Suprapubic skin (tissue), 4 donors: ENCODE measurements at regions not wholly inside any gene's neighbourhood (a gene's known extent, or its start where the extent isn't known, plus 50 kb on each side); places are given as distances from the start of the nearest gene placed in this dataset.

ENCODE experiments used
- DNase-seq, 2 donors: peaks; one replicate each; pipeline ENCODE4 v3.0.0-alpha.2; 2019; ENCODE audit warnings: low spot score in 2 of 2
- H3K27ac ChIP-seq: fragments of 200-600 bp; sonication (generic); one replicate; pipeline ENCODE4 v1.5.1; 2019
- H3K27me3 ChIP-seq: fragments of 200-600 bp; sonication (generic); one replicate; pipeline ENCODE4 v1.5.1; 2019
- H3K36me3 ChIP-seq: fragments of 200-600 bp; sonication (generic); one replicate; pipeline ENCODE4 v1.5.1; 2019
- H3K4me1 ChIP-seq: fragments of 200-600 bp; sonication (generic); one replicate; pipeline ENCODE4 v1.5.1; 2019
- H3K4me3 ChIP-seq: fragments of 200-600 bp; sonication (generic); one replicate; pipeline ENCODE4 v1.5.1; 2019; ENCODE audit warnings: mild to moderate bottlenecking
- H3K9me3 ChIP-seq: fragments of 200-600 bp; sonication (generic); one replicate; pipeline ENCODE4 v1.5.1; 2019
- EP300 ChIP-seq: sonication (generic); formaldehyde crosslinking; IDR thresholded peaks from one replicate; pipeline ENCODE4 v1.6.1; 2017; ENCODE audit warnings: antibody characterized with exemption
- POLR2A ChIP-seq, 2 donors: fragments of 450-650 bp; IDR thresholded peaks; one replicate each; pipeline ENCODE4 v1.6.1; 2017; ENCODE audit warnings: antibody characterized with exemption in 2 of 2, mild to moderate bottlenecking in 2 of 2, moderate library complexity in 2 of 2
- POLR2AphosphoS5 ChIP-seq, 3 donors: sonication (generic); formaldehyde crosslinking; IDR thresholded peaks; one replicate each; pipeline ENCODE4 v1.6.1; 2017; ENCODE audit warnings: antibody characterized with exemption in 3 of 3
- WGBS: methylation state at CpG from one replicate; pipeline ENCODE4 v1.1.5; 2018; 5-methylcytosine and 5-hydroxymethylcytosine counted together
- TF ChIP-seq, protein P1 (sequence below), 2 donors: fragments of 200-600 bp in 1 of 2; fragments of 450-650 bp in 1 of 2; sonication (generic) in 1 of 2; IDR thresholded peaks; one replicate each; pipeline ENCODE4 v1.5.1; 2016 to 2019; ENCODE audit warnings: antibody characterized with exemption in 2 of 2, mild to moderate bottlenecking in 1 of 2, moderate library complexity in 1 of 2

GRCh38 chr2:107354175-107354574 lies 468.2 kb upstream of the ST6GAL2 start:
- no peaks in the 10 kb centered on the region for H3K4me1 ChIP-seq
- H3K9me3 ChIP-seq = no peaks in the 10 kb centered on the region
- DNase-seq = no peak
- no peaks in the 10 kb centered on the region for H3K27me3 ChIP-seq
- 79% methylated on average over 3 of the region's 3 CpGs for WGBS
- H3K36me3 ChIP-seq = no peaks in the 10 kb centered on the region
- H3K4me3 ChIP-seq = no peak overlapping the region
- H3K27ac ChIP-seq = no peak overlapping the region
- TF ChIP-seq EP300 (no peak), POLR2A (IDR thresholded peaks at IDR 0.05) (no peak), POLR2AphosphoS5 (IDR thresholded peaks at IDR 0.05) (no peak)
- TF ChIP-seq, protein P1, sequence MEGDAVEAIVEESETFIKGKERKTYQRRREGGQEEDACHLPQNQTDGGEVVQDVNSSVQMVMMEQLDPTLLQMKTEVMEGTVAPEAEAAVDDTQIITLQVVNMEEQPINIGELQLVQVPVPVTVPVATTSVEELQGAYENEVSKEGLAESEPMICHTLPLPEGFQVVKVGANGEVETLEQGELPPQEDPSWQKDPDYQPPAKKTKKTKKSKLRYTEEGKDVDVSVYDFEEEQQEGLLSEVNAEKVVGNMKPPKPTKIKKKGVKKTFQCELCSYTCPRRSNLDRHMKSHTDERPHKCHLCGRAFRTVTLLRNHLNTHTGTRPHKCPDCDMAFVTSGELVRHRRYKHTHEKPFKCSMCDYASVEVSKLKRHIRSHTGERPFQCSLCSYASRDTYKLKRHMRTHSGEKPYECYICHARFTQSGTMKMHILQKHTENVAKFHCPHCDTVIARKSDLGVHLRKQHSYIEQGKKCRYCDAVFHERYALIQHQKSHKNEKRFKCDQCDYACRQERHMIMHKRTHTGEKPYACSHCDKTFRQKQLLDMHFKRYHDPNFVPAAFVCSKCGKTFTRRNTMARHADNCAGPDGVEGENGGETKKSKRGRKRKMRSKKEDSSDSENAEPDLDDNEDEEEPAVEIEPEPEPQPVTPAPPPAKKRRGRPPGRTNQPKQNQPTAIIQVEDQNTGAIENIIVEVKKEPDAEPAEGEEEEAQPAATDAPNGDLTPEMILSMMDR (IDR thresholded peaks at IDR 0.05) = no peak

DNA sequence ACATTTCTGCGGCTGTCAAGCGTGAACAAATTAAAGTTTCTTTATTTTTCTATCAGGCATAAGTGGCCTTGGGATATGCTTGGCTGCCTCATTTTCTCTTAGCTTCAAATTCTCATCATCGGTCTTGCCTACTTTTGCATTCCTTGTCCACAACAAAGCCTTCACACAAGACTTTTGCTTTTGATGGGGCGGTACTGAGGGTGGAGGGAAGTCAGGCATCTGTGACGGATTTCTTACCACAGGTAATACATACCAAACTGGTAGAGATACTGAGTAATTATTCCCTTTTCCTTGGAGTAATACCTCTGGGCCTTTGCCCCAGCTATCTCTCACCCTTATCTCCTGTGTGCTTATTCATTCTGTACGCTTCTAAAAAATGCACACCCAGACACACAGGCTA lies 468.3 kb upstream of the RGPD4 start:
- Histone ChIP-seq H3K4me3 (no peak overlapping the region), H3K9me3 (no peaks in the 10 kb centered on the region), H3K4me1 (no peaks in the 10 kb centered on the region), H3K27ac (no peak overlapping the region), H3K27me3 (no peaks in the 10 kb centered on the region), H3K36me3 (no peaks in the 10 kb centered on the region)
- 75% methylated on average over 6 of the region's 6 CpGs for WGBS
- TF ChIP-seq POLR2A (IDR thresholded peaks at IDR 0.05) (no peak), EP300 (no peak), POLR2AphosphoS5 (IDR thresholded peaks at IDR 0.05) (no peak)
- TF ChIP-seq, protein P1 (IDR thresholded peaks at IDR 0.05) = no peak
- DNase-seq = no peak

DNA sequence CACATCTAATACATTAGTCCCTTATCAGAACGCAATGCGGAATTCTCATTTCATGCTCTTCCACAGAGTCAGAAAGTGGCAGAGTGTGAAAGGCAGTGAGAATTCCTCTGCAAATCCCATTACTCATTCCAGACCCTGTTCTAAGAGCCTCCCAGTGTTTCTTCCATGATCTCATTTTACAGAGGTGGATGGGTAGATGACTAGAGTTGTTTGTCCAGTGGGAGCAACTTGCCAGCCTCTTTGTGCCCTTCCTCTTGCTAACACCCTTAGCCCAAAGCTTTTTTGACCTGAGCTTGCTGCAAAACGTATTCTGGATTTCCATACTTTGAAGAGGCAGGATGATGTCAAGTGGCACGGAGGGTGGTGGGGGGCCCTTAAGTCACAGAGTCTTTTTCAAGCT lies 467.7 kb upstream of the RGPD4 start:
- no peak for TF ChIP-seq EP300
- no peak for TF ChIP-seq POLR2A (IDR thresholded peaks at IDR 0.05)
- TF ChIP-seq POLR2AphosphoS5 (IDR thresholded peaks at IDR 0.05) = no peak
- TF ChIP-seq, protein P1 (IDR thresholded peaks at IDR 0.05) = no peak
- H3K27me3 ChIP-seq = no peaks in the 10 kb centered on the region
- no peaks in the 10 kb centered on the region for H3K9me3 ChIP-seq
- 87% methylated on average over 4 of the region's 4 CpGs for WGBS
- DNase-seq = no peak
- no peak overlapping the region for H3K4me3 ChIP-seq
- no peak overlapping the region for H3K27ac ChIP-seq
- no peaks in the 10 kb centered on the region for H3K4me1 ChIP-seq
- H3K36me3 ChIP-seq = no peaks in the 10 kb centered on the region

DNA sequence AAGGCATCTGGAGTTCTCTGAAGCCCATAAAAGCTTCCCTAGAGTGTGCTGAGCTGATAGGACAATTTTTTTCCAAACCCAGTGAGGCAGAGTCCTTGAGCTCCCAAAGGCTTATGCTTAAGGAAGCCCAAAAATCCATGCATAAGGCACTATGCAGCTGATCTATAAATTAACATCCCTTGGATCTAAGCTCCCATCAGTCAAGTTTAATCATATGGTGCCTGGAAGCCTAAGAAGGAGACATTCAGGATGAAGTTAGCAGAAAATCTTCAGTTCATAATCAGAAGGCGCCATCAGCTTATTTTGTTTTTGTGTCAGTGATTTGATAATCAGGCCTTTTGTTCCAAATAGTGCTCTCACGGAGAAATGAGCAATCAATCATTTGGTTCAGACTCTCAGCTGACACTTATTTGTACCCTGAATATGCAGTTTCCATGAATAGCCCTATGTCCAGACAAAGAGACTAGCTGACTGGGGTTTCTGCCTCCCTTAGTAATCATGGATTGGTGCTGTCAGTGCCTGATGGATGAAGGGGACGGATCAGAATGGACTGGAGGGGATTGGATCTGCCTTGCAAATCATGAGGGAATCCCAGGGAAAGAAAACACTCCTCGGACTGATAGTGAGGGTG lies 464.8 kb upstream of the RGPD4 start:
- Histone ChIP-seq H3K4me3 (no peak overlapping the region), H3K27ac (no peak overlapping the region), H3K4me1 (no peaks in the 10 kb centered on the region), H3K27me3 (no peaks in the 10 kb centered on the region), H3K9me3 (no peaks in the 10 kb centered on the region), H3K36me3 (no peaks in the 10 kb centered on the region)
- no peak for TF ChIP-seq POLR2A (IDR thresholded peaks at IDR 0.05)
- TF ChIP-seq EP300 = no peak
- TF ChIP-seq POLR2AphosphoS5 (IDR thresholded peaks at IDR 0.05) = no peak
- TF ChIP-seq, protein P1 (IDR thresholded peaks at IDR 0.05) = no peak
- WGBS = 70% methylated on average over 4 of the region's 4 CpGs
- DNase-seq = no peak

- no peak for DNase-seq
- Histone ChIP-seq H3K27ac (no peak overlapping the region), H3K36me3 (no peaks in the 10 kb centered on the region), H3K4me3 (no peak overlapping the region), H3K4me1 (no peaks in the 10 kb centered on the region), H3K27me3 (no peaks in the 10 kb centered on the region), H3K9me3 (no peaks in the 10 kb centered on the region)
- WGBS = 96% methylated on average over 1 of the region's 1 CpG
- TF ChIP-seq EP300 (no peak), POLR2A (IDR thresholded peaks at IDR 0.05) (no peak), POLR2AphosphoS5 (IDR thresholded peaks at IDR 0.05) (no peak)
- TF ChIP-seq, protein P1 (IDR thresholded peaks at IDR 0.05) = no peak
Measured at GRCh38 chr2:107362993-107363392, 463.7 kb upstream of the RGPD4 start.
